ENCODE measurements at regions not wholly inside any gene's neighbourhood (a gene's known extent, or its start where the extent isn't known, plus 50 kb on each side); places are given as distances from the start of the nearest gene placed in this dataset.

DNA sequence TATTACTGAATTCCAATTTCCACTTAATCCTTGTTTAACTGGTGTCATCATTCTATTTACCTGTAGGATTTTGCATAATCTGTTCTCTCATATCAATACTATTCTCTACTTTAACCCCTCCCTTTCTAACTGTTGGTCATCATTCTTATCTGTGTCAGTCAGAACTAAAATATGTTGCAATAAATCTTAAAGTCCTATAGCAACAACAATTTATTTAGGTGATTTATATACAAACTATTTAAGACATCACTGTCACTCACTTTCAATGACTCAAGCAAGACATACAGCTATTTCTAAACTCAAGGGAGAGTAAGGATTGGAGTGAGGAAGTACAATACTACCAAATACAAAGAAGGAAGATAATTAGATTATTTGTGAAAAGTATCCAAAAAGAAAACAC, 740.4 kb downstream of the DSC3 start:
- H3K4me3 ChIP-seq (ENCODE audit: low read length in 3 of 3), result no peak overlapping the region
- H3K36me3 ChIP-seq (ENCODE audit: control insufficient read depth in 2 of 3, insufficient read depth in 3 of 3, low read length in 3 of 3), result no peaks in the 10 kb centered on the region
- no peak overlapping the region for H3K9ac ChIP-seq (ENCODE audit: low read length in 3 of 3)
- H3K9me3 ChIP-seq (ENCODE audit: control insufficient read depth in 2 of 3, insufficient read depth in 1 of 3, low read length in 3 of 3), result no peaks in the 10 kb centered on the region
- H3K27ac ChIP-seq (ENCODE audit: low read depth in 2 of 2, low read length in 2 of 2), result no peak overlapping the region
- H3K27me3 ChIP-seq (ENCODE audit: control insufficient read depth, insufficient read depth, low read length), result no peaks in the 10 kb centered on the region
- intact Hi-C loops (cut with DNase I), result no loop called here
- FAIRE-seq, result no peak
- no peak for DNase-seq
- H3K4me1 ChIP-seq (ENCODE audit: control insufficient read depth in 2 of 3, insufficient read depth in 2 of 3, low read depth in 1 of 3, low read length in 3 of 3), result no peaks in the 10 kb centered on the region
- TF ChIP-seq, protein P1, sequence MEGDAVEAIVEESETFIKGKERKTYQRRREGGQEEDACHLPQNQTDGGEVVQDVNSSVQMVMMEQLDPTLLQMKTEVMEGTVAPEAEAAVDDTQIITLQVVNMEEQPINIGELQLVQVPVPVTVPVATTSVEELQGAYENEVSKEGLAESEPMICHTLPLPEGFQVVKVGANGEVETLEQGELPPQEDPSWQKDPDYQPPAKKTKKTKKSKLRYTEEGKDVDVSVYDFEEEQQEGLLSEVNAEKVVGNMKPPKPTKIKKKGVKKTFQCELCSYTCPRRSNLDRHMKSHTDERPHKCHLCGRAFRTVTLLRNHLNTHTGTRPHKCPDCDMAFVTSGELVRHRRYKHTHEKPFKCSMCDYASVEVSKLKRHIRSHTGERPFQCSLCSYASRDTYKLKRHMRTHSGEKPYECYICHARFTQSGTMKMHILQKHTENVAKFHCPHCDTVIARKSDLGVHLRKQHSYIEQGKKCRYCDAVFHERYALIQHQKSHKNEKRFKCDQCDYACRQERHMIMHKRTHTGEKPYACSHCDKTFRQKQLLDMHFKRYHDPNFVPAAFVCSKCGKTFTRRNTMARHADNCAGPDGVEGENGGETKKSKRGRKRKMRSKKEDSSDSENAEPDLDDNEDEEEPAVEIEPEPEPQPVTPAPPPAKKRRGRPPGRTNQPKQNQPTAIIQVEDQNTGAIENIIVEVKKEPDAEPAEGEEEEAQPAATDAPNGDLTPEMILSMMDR (IDR thresholded peaks at IDR 0.05; ENCODE audit: borderline replicate concordance, extremely low read depth, insufficient read depth), result no peak

DNA sequence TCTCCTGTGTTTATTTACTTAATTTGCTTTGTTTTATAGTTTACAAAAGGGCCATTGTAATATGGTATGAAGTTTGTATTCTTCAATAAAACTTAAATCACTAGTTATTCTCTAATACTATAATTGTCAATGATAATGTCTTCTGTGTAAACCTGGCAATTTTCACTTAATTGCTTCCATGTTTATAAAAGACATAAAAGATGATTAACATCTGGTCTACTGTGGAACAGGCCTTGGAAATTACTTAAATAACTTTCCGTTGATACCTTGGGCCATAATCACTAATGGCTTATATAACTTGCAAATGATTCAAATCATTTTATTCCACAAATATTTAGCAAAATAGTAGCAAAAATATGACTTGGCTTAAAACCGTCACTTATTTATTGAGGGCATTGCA, 743.8 kb downstream of the DSC3 start:
- Histone ChIP-seq H3K27me3 (ENCODE audit: control insufficient read depth, insufficient read depth, low read length) (no peaks in the 10 kb centered on the region), H3K9me3 (ENCODE audit: control insufficient read depth in 2 of 3, insufficient read depth in 1 of 3, low read length in 3 of 3) (no peaks in the 10 kb centered on the region), H3K4me3 (ENCODE audit: low read length in 3 of 3) (no peak overlapping the region), H3K9ac (ENCODE audit: low read length in 3 of 3) (no peak overlapping the region), H3K36me3 (ENCODE audit: control insufficient read depth in 2 of 3, insufficient read depth in 3 of 3, low read length in 3 of 3) (no peaks in the 10 kb centered on the region), H3K4me1 (ENCODE audit: control insufficient read depth in 2 of 3, insufficient read depth in 2 of 3, low read depth in 1 of 3, low read length in 3 of 3) (no peaks in the 10 kb centered on the region), H3K27ac (ENCODE audit: low read depth in 2 of 2, low read length in 2 of 2) (no peak overlapping the region)
- FAIRE-seq, result no peak
- TF ChIP-seq, protein P1 (IDR thresholded peaks at IDR 0.05; ENCODE audit: borderline replicate concordance, extremely low read depth, insufficient read depth), result no peak
- DNase-seq, result no peak
- intact Hi-C loops (cut with DNase I), result no loop called here

DNA sequence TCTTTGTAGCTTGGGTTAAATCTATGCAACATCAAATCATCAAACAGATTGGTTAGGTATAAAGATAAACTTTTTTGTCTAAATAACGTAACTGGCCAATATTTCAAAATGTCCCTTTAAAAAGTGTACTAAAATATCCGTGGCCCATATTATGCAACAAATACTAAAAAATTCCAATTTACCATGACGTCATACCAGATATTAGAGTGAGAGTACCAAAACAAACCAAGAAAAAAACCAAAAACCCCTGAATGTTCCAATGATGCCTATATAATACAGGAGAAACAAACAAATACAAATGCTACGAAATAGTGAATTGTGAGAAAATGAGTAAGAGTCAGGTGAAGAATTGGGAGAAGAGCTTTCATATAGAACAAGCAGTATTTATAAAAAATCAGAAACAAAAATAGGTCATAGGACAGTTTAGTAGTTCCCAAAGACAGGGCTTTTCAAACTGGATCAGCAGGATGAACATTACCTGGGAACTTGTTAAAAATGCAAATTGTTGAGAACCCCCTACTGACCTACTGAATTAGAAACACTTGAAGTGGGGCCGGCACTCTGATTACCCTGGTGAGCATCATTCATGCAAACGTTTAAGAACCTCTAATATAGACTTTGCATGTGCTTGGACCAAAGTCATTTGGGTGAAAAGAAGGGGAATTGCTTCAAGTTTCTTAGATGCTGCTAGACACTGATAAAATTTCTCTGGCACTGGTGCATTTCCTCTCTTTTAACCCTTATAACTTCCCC, 753.7 kb downstream of the DSC3 start:
- H3K4me1 ChIP-seq (ENCODE audit: control insufficient read depth in 2 of 3, insufficient read depth in 2 of 3, low read depth in 1 of 3, low read length in 3 of 3), result no peaks in the 10 kb centered on the region
- intact Hi-C loops (cut with DNase I), result no loop called here
- no peaks in the 10 kb centered on the region for H3K27me3 ChIP-seq (ENCODE audit: control insufficient read depth, insufficient read depth, low read length)
- TF ChIP-seq, protein P1 (IDR thresholded peaks at IDR 0.05; ENCODE audit: borderline replicate concordance, extremely low read depth, insufficient read depth), result no peak
- no peak overlapping the region for H3K9ac ChIP-seq (ENCODE audit: low read length in 3 of 3)
- no peaks in the 10 kb centered on the region for H3K36me3 ChIP-seq (ENCODE audit: control insufficient read depth in 2 of 3, insufficient read depth in 3 of 3, low read length in 3 of 3)
- no peaks in the 10 kb centered on the region for H3K9me3 ChIP-seq (ENCODE audit: control insufficient read depth in 2 of 3, insufficient read depth in 1 of 3, low read length in 3 of 3)
- DNase-seq, result no peak
- no peak for FAIRE-seq
- no peak overlapping the region for H3K4me3 ChIP-seq (ENCODE audit: low read length in 3 of 3)
- H3K27ac ChIP-seq (ENCODE audit: low read depth in 2 of 2, low read length in 2 of 2), result no peak overlapping the region
